ENCODE measurements at regions not wholly inside any gene's neighbourhood (a gene's known extent, or its start where the extent isn't known, plus 50 kb on each side); places are given as distances from the start of the nearest gene placed in this dataset.
"Not testable (repeated sequence)": the region's sequence is repeated elsewhere in the genome, so short reads cannot be mapped to it uniquely, and the experiment has no call there.

DNA sequence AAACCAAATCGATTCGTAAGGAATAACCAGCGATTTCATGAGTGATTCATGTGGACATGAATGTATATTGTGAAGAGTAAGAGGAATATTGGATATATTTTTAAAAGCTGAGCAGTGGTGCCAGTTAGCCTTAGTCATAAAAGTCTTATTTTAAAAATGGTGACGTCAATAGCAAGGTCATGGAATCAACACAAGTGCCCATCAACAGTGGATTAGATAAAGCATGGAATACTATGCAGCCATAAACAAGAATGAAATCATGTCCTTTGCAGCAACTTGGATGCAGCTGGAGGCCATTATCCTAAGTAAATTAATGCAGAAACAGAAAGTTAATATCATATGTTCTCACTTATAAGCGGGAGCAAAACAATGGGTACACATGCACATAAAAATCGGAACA lies 89.0 kb upstream of the STOX2 start:
- DNase-seq = no peak

- no peak for DNase-seq
These were observed 88.1 kb upstream of the STOX2 start for GRCh38 chr4:183816882-183817509.

DNA sequence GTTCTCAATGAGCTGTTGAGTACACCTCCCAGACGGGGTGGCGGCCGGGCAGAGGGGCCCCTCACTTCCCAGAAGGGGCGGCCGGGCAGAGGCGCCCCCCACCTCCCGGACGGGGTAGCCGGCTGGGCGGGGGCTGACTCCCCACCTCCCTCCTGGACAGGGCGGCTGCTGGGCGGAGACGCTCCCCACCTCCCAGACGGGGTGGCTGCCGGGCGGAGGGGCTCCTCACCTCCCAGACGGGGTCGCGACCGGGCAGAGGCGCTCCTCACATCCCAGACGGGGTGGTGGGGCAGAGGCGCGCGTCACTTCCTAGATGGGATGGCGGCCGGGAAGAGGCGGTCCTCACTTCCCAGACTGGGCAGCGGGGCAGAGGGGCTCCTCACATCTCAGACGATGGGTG lies 86.5 kb upstream of the STOX2 start:
- not testable (repeated sequence) for DNase-seq

DNA sequence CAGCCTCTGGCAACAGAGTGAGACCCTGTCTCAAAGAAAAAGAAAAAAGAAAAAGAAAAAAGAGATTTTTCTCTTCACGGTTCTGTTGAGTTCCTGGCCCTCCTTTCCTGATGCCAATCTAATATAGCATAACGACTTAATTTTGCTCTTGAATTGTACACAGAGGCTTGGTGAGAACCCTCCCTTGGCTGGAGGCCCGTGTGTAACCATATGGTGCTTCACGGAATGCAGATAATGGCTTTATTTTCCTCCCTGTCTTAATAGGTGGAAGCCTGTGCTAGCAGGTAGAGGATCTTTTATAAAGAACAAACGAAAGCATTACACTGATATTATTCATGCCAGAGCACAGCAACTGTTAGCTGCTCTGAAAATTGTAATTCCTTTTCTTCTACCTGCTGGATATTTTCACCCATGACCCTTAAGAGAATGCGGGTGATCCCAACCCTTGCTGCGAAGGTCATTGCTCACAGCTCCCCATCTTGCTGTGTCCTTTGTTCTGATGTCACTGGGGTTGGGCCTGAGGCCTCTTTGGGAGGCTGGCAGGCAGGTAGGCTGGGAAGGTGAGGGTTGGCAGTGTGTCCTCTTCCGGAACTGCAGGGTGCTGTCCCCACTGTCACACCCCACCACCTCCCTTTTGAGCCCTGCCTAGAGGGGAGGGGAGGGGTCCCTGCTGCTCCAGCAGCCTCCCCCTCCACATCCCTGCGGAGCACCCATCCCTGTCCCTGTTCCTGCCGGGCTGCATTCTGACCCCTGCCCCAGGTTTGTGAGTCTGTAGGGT lies 83.8 kb upstream of the STOX2 start:
- no peak for DNase-seq

GRCh38 chr4:183823434-183823833 lies 81.7 kb upstream of the STOX2 start:
- no peak for DNase-seq

GRCh38 chr4:183825346-183825745 lies 79.8 kb upstream of the STOX2 start:
- DNase-seq = no peak

GRCh38 chr4:183826461-183826860 lies 78.6 kb upstream of the STOX2 start:
- DNase-seq = no peak

- DNase-seq = peak in 1 of 5 donors; percentile 43
These were observed 77.0 kb upstream of the STOX2 start for GRCh38 chr4:183828125-183828524.

GRCh38 chr4:183828839-183829238 lies 76.3 kb upstream of the STOX2 start:
- no peak for DNase-seq

DNA sequence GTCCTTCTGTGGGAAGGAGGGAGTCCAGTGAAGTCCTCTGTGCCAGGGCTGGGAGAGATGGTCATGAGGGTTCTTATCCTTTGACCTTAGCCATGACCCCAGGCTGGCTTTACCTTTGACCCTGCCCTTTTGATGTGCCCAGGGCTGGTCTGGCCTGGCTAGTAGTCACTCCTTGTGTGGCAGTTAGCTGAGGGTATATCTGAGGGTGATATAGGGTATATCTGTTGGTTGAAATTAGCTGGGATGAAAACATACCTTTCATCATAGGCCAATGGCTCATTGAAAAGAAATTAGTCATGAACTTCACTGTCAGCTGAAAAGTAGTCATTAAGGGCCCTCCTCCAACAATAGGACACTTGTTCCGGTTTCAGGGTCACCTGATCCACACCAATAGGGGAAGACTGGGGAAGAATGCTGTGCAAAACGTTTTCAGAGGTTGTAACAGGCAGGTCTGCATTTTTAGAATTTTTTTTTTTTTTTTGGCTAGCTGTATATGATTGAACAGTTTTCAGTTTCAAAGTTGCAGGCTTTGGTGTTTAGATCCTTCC lies 74.6 kb upstream of the STOX2 start:
- DNase-seq = no peak

- DNase-seq = no peak
These were observed 74.1 kb upstream of the STOX2 start for GRCh38 chr4:183831026-183831446.

DNA sequence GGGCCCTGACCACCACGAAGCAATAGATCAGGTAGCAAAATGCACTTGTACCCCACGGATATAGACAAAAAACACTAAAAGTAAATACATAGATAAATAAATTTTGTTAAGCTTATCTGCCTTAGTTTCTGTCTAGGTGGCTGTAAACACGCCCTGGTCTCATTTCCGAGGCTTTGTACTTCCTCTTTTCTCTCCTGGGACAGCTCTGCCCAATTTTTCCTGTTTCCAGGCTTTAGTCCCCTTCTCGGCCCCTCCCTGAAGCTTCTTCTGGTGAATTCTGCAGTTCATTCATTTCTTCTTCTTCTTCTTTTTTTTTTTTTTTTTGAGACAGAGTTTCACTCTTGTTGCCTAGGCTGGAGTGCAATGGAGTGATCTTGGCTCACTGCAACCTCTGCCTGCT lies 73.4 kb upstream of the STOX2 start:
- DNase-seq = no peak

GRCh38 chr4:183832776-183833450 lies 72.2 kb upstream of the STOX2 start:
- no peak for DNase-seq

DNA sequence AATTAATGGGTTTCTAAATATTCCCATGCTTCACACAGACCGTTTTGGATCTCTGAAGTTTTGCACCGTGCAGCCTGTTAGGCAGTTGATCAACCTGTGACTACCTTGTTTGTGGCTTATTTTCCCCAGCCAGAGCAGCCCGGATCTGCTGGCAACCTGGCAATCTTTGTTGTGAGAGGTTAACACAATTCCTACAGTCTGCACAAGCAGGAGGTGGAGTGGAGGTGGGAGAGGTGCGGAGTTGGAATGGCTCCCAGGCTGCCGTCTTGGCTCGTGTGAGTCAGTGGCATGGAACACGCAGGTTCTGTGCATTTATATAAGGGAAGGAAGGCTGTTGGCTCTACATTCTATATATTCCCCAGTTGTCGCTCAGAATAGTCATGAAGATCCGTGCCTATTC lies 70.9 kb upstream of the STOX2 start:
- no peak for DNase-seq

GRCh38 chr4:183837222-183837621 lies 67.9 kb upstream of the STOX2 start:
- DNase-seq = no peak

GRCh38 chr4:183838987-183839712 lies 66.0 kb upstream of the STOX2 start:
- no peak for DNase-seq

- DNase-seq = peak in 4 of 5 donors; percentile 32 to 55 (median 40)
These were observed 64.8 kb upstream of the STOX2 start for GRCh38 chr4:183840311-183840710.

DNA sequence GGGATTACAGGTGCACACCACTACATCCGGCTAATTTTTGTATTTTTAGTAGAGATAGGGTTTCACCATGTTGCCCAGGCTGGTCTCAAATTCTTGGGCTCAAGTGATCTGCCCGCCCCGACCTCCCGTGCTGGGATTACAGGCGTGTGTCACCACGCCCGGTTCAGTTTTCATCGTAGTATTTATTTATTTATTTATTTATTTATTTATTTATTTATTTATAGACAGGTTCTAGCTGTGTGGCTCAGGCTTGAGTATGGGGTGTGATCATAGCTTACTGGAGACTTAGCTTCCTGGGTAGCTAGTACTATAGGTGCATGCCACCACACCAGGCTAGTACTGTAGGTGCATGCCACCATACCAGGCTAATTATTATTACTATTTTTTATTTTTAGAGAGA lies 64.1 kb upstream of the STOX2 start:
- DNase-seq = no peak

GRCh38 chr4:183842129-183842528 lies 63.0 kb upstream of the STOX2 start:
- no peak for DNase-seq

- DNase-seq = no peak
These were observed 61.8 kb upstream of the STOX2 start for GRCh38 chr4:183843248-183843671.

GRCh38 chr4:183846951-183847350 lies 58.2 kb upstream of the STOX2 start:
- no peak for DNase-seq

- no peak for DNase-seq
These were observed 56.3 kb upstream of the STOX2 start for GRCh38 chr4:183848805-183849204.

All from T-helper 1 cell (primary cell).